ENCODE measurements at regions not wholly inside any gene's neighbourhood (a gene's known extent, or its start where the extent isn't known, plus 50 kb on each side); places are given as distances from the start of the nearest gene placed in this dataset.

DNA sequence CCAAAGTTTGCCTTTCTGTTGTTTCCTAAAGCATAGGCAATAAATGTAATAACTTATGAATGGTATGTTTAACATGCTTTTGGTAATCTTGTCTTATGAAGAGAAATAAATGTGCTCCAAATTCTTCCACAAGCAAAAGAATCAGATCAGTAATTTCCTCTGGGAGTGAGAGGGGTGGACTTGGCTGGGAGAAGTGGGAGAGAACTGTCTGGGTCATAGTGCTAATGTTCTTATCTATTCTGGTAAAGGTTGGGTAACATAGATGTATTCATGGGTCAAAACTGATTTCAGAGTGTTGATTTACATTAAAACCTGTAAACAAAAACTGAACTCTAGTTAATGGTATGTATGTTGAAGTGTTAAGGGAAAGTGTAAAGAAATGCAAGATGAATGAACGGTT is 211.7 kb upstream of the IRS2 start:
- TF ChIP-seq, protein P1, sequence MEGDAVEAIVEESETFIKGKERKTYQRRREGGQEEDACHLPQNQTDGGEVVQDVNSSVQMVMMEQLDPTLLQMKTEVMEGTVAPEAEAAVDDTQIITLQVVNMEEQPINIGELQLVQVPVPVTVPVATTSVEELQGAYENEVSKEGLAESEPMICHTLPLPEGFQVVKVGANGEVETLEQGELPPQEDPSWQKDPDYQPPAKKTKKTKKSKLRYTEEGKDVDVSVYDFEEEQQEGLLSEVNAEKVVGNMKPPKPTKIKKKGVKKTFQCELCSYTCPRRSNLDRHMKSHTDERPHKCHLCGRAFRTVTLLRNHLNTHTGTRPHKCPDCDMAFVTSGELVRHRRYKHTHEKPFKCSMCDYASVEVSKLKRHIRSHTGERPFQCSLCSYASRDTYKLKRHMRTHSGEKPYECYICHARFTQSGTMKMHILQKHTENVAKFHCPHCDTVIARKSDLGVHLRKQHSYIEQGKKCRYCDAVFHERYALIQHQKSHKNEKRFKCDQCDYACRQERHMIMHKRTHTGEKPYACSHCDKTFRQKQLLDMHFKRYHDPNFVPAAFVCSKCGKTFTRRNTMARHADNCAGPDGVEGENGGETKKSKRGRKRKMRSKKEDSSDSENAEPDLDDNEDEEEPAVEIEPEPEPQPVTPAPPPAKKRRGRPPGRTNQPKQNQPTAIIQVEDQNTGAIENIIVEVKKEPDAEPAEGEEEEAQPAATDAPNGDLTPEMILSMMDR (IDR thresholded peaks at IDR 0.05), result no peak
- no peak for TF ChIP-seq POLR2A (IDR thresholded peaks at IDR 0.05)
- no peak for TF ChIP-seq EP300 (IDR thresholded peaks at IDR 0.05)

Measured in gastroesophageal sphincter (tissue), 3 donors.